Lung (tissue), 11 donors: ENCODE measurements at regions not wholly inside any gene's neighbourhood (a gene's known extent, or its start where the extent isn't known, plus 50 kb on each side); places are given as distances from the start of the nearest gene placed in this dataset.

Source experiments
- ATAC-seq: fragments of 200-7000 bp; cut with Tn5 transposase; one replicate; pipeline ENCODE4 v1.9.1; 2020; ENCODE audit warnings: moderate number of reproducible peaks; ENCODE audit not compliant: insufficient read depth, low FRiP score
- DNase-seq, 3 donors: peaks; one replicate each; pipeline ENCODE4 v3.0.0-alpha.2; 2013 to 2017
- H3K27ac ChIP-seq, 2 donors: one replicate each; pipeline ENCODE4 v1.5.1; 2013; ENCODE audit warnings: mild to moderate bottlenecking in 2 of 2, moderate library complexity in 2 of 2, control low read depth in 1 of 2, inconsistent platforms in 1 of 2, low read depth in 1 of 2, low read length in 1 of 2
- H3K27me3 ChIP-seq, 3 donors: one replicate each; pipeline ENCODE4 v1.5.1; 2013; ENCODE audit warnings: low read length in 2 of 3; ENCODE audit not compliant: control insufficient read depth in 3 of 3, insufficient read depth in 3 of 3
- H3K36me3 ChIP-seq, 4 donors: one replicate each; pipeline ENCODE4 v1.5.1; 2013; ENCODE audit warnings: low read length in 4 of 4, mild to moderate bottlenecking in 1 of 4, moderate library complexity in 1 of 4; ENCODE audit not compliant: control insufficient read depth in 4 of 4, insufficient read depth in 4 of 4
- H3K4me1 ChIP-seq, 5 donors: one replicate each; pipeline ENCODE4 v1.5.1; 2013; ENCODE audit warnings: low read length in 5 of 5, mild to moderate bottlenecking in 2 of 5, moderate library complexity in 1 of 5; ENCODE audit not compliant: control insufficient read depth in 5 of 5, insufficient read depth in 5 of 5
- H3K4me3 ChIP-seq: one replicate; pipeline ENCODE4 v1.5.1; 2013; ENCODE audit warnings: mild to moderate bottlenecking, control low read depth, moderate library complexity
- H3K9ac ChIP-seq, 2 donors: one replicate each; pipeline ENCODE4 v1.5.1; 2013; ENCODE audit warnings: low read length in 2 of 2, control low read depth in 1 of 2; ENCODE audit not compliant: insufficient read depth in 1 of 2
- H3K9me3 ChIP-seq, 4 donors: one replicate each; pipeline ENCODE4 v1.5.1; 2013; ENCODE audit warnings: low read length in 3 of 4, mild to moderate bottlenecking in 1 of 4, moderate library complexity in 1 of 4; ENCODE audit not compliant: control insufficient read depth in 4 of 4, insufficient read depth in 3 of 4
- WGBS, 2 donors: extraction: QIAGEN DNeasy Blood & Tissue Kit; methylation state at CpG; one replicate each; pipeline ENCODE4 v1.1.7; 2013; 5-methylcytosine and 5-hydroxymethylcytosine counted together
- TF ChIP-seq, protein P1 (sequence below): IDR thresholded peaks from 2 replicates; pipeline ENCODE4 v1.5.1; 2012; ENCODE audit warnings: mild to moderate bottlenecking; ENCODE audit errors: control extremely low read depth, extremely low read depth
- donor health status: control.
- donor health status: control.
- donor health status: Bipolar disorder and iron deficiency.
- donor health status: healthy.
- donor health status: DM: yes; HTN: yes; CAD: no.

DNA sequence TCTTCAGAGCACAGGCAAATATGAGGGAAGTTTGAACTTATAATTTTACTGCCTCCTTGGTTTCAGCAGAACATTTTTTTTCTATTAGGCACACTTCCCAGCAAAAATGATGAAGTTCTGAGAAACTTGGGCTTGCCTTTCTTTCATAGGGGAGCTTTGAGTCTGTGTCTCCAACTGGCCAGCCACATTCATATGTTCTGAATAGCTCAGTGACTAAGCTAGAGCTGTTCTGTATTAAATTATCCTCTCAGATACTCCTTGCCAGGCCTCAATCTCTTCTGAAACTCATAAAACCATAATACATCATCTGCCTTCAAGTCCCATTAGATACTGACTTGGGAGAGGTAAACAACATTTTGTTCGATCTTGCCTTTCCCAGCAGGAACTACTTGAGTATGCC, 476.5 kb downstream of the GPAM start:
- Histone ChIP-seq H3K4me3 (no peak overlapping the region), H3K4me1 (no peaks in the 10 kb centered on the region), H3K9me3 (no peaks in the 10 kb centered on the region), H3K36me3 (no peaks in the 10 kb centered on the region), H3K27ac (no peak overlapping the region), H3K9ac (no peak overlapping the region), H3K27me3 (no peaks in the 10 kb centered on the region)
- DNase-seq = no peak
- no peak for ATAC-seq
- 81% methylated on average over 1 of the region's 1 CpG for WGBS, 2 donors
- TF ChIP-seq, protein P1, sequence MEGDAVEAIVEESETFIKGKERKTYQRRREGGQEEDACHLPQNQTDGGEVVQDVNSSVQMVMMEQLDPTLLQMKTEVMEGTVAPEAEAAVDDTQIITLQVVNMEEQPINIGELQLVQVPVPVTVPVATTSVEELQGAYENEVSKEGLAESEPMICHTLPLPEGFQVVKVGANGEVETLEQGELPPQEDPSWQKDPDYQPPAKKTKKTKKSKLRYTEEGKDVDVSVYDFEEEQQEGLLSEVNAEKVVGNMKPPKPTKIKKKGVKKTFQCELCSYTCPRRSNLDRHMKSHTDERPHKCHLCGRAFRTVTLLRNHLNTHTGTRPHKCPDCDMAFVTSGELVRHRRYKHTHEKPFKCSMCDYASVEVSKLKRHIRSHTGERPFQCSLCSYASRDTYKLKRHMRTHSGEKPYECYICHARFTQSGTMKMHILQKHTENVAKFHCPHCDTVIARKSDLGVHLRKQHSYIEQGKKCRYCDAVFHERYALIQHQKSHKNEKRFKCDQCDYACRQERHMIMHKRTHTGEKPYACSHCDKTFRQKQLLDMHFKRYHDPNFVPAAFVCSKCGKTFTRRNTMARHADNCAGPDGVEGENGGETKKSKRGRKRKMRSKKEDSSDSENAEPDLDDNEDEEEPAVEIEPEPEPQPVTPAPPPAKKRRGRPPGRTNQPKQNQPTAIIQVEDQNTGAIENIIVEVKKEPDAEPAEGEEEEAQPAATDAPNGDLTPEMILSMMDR = no peak

DNA sequence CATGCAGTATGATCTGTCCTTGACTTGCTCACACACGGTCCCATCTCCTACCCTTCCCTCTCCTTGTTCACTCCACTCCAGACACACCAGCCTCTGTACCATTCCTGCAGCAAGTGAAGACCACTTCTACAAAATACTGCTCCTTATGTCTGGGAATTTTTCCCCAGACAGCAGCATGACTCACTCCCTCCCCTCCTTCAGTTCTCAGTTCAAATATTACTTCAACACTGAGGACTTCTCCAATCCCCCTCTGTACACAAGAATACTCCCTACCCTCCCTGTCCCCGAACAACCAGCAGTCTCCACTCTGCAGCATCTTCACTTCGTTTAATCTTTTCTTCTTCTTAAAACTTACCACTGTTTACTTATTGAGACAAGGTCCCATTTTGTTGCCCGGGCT, 474.0 kb downstream of the GPAM start:
- Histone ChIP-seq H3K9me3 (peaks cover 0 to 20% (median 0%) of the 10 kb centered on the region in 4 donors), H3K4me1 (no peaks in the 10 kb centered on the region), H3K4me3 (no peak overlapping the region), H3K27me3 (no peaks in the 10 kb centered on the region), H3K36me3 (no peaks in the 10 kb centered on the region), H3K9ac (no peak overlapping the region), H3K27ac (no peak overlapping the region)
- ATAC-seq = no peak
- TF ChIP-seq, protein P1 = no peak
- DNase-seq = no peak
- 61 to 78% methylated on average over 4 of the region's 4 CpGs for WGBS, 2 donors

DNA sequence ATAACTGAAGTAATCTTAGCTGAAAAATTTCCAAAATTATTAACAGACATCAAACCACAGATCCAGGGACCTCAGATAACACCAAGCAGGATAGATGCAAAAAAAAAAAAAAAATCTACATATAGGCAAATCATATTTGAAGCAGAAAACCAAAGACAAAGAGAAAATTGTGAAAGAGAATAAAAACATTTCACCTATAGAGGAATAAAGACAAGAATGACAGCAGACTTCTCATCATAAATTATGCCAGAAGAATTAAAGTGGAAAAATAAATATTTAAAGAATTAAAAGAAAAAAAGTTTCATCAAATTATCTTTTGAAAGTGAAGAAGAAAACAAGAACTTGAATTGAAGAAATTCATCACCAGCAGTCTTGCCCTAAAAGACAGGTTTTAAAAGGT, 467.5 kb downstream of the GPAM start:
- no peak for DNase-seq
- ATAC-seq = no peak
- Histone ChIP-seq H3K4me1 (no peaks in the 10 kb centered on the region), H3K27ac (no peak overlapping the region), H3K4me3 (no peak overlapping the region), H3K36me3 (no peaks in the 10 kb centered on the region), H3K27me3 (no peaks in the 10 kb centered on the region), H3K9me3 (peaks cover 2 to 21% (median 6%) of the 10 kb centered on the region in 4 donors), H3K9ac (no peak overlapping the region)
- TF ChIP-seq, protein P1 = no peak

DNA sequence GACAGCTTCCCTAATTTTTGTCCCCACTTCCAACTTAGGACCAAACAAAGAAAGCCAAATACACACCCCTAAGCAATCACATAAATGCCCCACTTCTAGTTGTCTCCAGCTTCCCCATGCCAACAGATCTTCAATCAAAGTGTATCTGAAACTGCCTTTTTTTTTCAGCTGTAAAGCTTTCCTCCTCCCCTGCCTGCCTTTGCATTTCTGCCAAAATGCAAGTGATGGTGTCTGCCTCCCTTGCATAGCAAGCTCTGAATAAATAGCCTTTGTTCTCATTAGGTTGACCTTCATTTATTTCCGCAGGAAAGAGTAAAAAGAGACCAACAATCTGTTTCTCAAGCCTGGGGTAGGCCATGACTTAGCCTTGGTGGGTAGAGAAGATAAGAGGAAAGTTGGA, 459.4 kb downstream of the GPAM start:
- DNase-seq (no peak), ATAC-seq (no peak)
- Histone ChIP-seq H3K9ac (no peak overlapping the region), H3K9me3 (no peaks in the 10 kb centered on the region), H3K36me3 (no peaks in the 10 kb centered on the region), H3K27ac (no peak overlapping the region), H3K27me3 (no peaks in the 10 kb centered on the region), H3K4me1 (no peaks in the 10 kb centered on the region), H3K4me3 (no peak overlapping the region)
- TF ChIP-seq, protein P1 = no peak
- WGBS, 2 donors = 64 to 70% methylated on average over 1 of the region's 1 CpG
